Neuronal stem cell (in vitro differentiated cells): ENCODE measurements at regions not wholly inside any gene's neighbourhood (a gene's known extent, or its start where the extent isn't known, plus 50 kb on each side); places are given as distances from the start of the nearest gene placed in this dataset.
"Not testable (repeated sequence)": the region's sequence is repeated elsewhere in the genome, so short reads cannot be mapped to it uniquely, and the experiment has no call there.

Experiments
- DNase-seq: peaks from one replicate; pipeline ENCODE4 v3.0.0-alpha.2; 2013; ENCODE audit warnings: low spot score
- H2AFZ ChIP-seq: one replicate; pipeline ENCODE4 v1.6.1; 2013; ENCODE audit warnings: mild to moderate bottlenecking, low read length, inconsistent platforms
- H2AK5ac ChIP-seq: 2 replicates; pipeline ENCODE4 v1.6.1; 2013; ENCODE audit warnings: low read depth, mild to moderate bottlenecking, inconsistent platforms, low read length, moderate library complexity, mixed read lengths
- H2BK120ac ChIP-seq: 2 replicates; pipeline ENCODE4 v1.6.1; 2013; ENCODE audit warnings: low read depth, mild to moderate bottlenecking, inconsistent platforms, low read length, moderate library complexity, mixed read lengths
- H2BK12ac ChIP-seq: one replicate; pipeline ENCODE4 v1.6.1; 2013; ENCODE audit warnings: low read length, inconsistent platforms
- H2BK15ac ChIP-seq: 2 replicates; pipeline ENCODE4 v1.6.1; 2013; ENCODE audit warnings: mild to moderate bottlenecking, low read length, inconsistent platforms, mixed read lengths
- H2BK5ac ChIP-seq: one replicate; pipeline ENCODE4 v1.6.1; 2013; ENCODE audit warnings: inconsistent platforms, mild to moderate bottlenecking, low read length, moderate library complexity
- H3K14ac ChIP-seq: one replicate; pipeline ENCODE4 v1.6.1; 2013; ENCODE audit warnings: low read length, inconsistent platforms
- H3K18ac ChIP-seq: 2 replicates; pipeline ENCODE4 v1.6.1; 2013; ENCODE audit warnings: low read length, inconsistent platforms
- H3K23ac ChIP-seq: 2 replicates; pipeline ENCODE4 v1.6.1; 2013; ENCODE audit warnings: low read depth, mild to moderate bottlenecking, mixed read lengths, low read length, inconsistent platforms; ENCODE audit not compliant: poor library complexity
- H3K27ac ChIP-seq: replicated peaks from 3 replicates; pipeline ENCODE4 v1.5.1; 2013; ENCODE audit warnings: low read length, inconsistent platforms
- H3K27me3 ChIP-seq, 3 experiments: 2 replicates each; pipeline ENCODE4 v1.6.1; 2013; ENCODE audit warnings: low read length in 3 of 3, mild to moderate bottlenecking in 2 of 3, inconsistent platforms in 1 of 3, low read depth in 1 of 3, mixed read lengths in 1 of 3, moderate library complexity in 1 of 3; ENCODE audit not compliant: control insufficient read depth in 3 of 3, insufficient read depth in 3 of 3
- H3K36me3 ChIP-seq, 2 donors: replicated peaks in 1 of 2; 2 replicates each; pipeline ENCODE4 v1.6.1; 2013; ENCODE audit warnings: low read length in 2 of 2; ENCODE audit not compliant: control insufficient read depth in 2 of 2, insufficient read depth in 2 of 2
- H3K4ac ChIP-seq: 2 replicates; pipeline ENCODE4 v1.6.1; 2013; ENCODE audit warnings: inconsistent platforms, mild to moderate bottlenecking, low read length, moderate library complexity
- H3K4me1 ChIP-seq, 2 donors: 1 replicate in 1 of 2; 2 replicates in 1 of 2; pipeline ENCODE4 v1.6.1; 2013; ENCODE audit warnings: low read length in 2 of 2, low read depth in 1 of 2; ENCODE audit not compliant: control insufficient read depth in 2 of 2, insufficient read depth in 1 of 2
- H3K4me2 ChIP-seq: one replicate; pipeline ENCODE4 v1.6.1; 2013; ENCODE audit warnings: mild to moderate bottlenecking, low read length, inconsistent platforms; ENCODE audit not compliant: insufficient read depth, poor library complexity, severe bottlenecking
- H3K4me3 ChIP-seq, 2 donors: 2 replicates each; pipeline ENCODE4 v1.5.1; 2013; ENCODE audit warnings: low read length in 2 of 2, mild to moderate bottlenecking in 2 of 2, inconsistent platforms in 1 of 2, moderate library complexity in 1 of 2
- H3K79me1 ChIP-seq: one replicate; pipeline ENCODE4 v1.6.1; 2013; ENCODE audit warnings: low read depth, mild to moderate bottlenecking, inconsistent platforms, low read length, moderate library complexity
- H3K9ac ChIP-seq: one replicate; pipeline ENCODE4 v1.6.1; 2013; ENCODE audit warnings: mild to moderate bottlenecking, low read depth, low read length, inconsistent platforms; ENCODE audit not compliant: poor library complexity
- H3K9me3 ChIP-seq, 2 donors: replicated peaks in 1 of 2; 2 replicates each; pipeline versions ENCODE3 to v1.6.1; 2013; ENCODE audit warnings: low read length in 2 of 2, mild to moderate bottlenecking in 2 of 2, inconsistent platforms in 1 of 2, low read depth in 1 of 2, mixed read lengths in 1 of 2, moderate library complexity in 1 of 2; ENCODE audit not compliant: control insufficient read depth in 2 of 2, insufficient read depth in 1 of 2
- H4K8ac ChIP-seq: one replicate; pipeline ENCODE4 v1.6.1; 2013; ENCODE audit warnings: low read depth, mild to moderate bottlenecking, inconsistent platforms, low read length, moderate library complexity
- H4K91ac ChIP-seq: one replicate; pipeline ENCODE4 v1.6.1; 2013; ENCODE audit warnings: low read length, low read depth, mild to moderate bottlenecking, inconsistent platforms; ENCODE audit not compliant: poor library complexity
- WGBS, 2 donors: extraction: QIAGEN DNeasy Blood & Tissue Kit; methylation state at CpG; one replicate each; pipeline ENCODE4 v1.1.7; 2013; ENCODE audit warnings: missing lambda C conversion rate in 2 of 2, mixed read lengths in 1 of 2; ENCODE audit not compliant: insufficient read length in 2 of 2, insufficient replicate concordance in 1 of 2; ENCODE audit errors: extremely low coverage in 2 of 2; 5-methylcytosine and 5-hydroxymethylcytosine counted together

DNA sequence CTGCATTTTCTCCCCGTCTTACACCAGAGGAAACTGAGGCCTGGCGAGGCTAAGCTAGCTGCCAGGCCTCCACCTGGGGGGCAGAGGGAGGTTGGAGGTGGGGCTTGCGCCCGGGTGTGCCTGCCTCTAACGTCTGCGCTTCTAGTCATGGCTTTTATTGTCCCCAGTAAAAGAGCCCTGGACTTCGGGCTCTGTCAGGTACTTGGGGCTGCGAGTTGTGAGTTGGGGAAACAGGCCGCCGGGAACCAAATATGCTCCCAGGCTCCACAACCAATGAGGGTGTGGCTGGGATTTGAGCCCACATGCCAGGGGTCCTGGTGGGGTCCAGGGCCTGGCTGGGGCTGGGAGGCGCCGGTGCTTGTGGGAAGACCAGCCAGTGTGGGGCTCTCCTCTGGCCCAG lies 57.4 kb upstream of the NOTCH1 start:
- Histone ChIP-seq H3K4me2 (no peak overlapping the region), H3K4me1 (peaks cover 28 to 54% of the 10 kb centered on the region in 2 donors), H2BK15ac (peak overlapping the region; percentile 96), H3K4me3 (no peak overlapping the region), H2BK12ac (peak overlapping the region; percentile 24), H2AK5ac (peak overlapping the region; percentile 53), H2BK120ac (peak overlapping the region; percentile 42), H3K4ac (no peak overlapping the region), H4K8ac (no peak overlapping the region), H3K23ac (no peak overlapping the region), H2BK5ac (peak overlapping the region; percentile 78), H3K14ac (peak overlapping the region; percentile 17), H3K27me3 (no peaks in the 10 kb centered on the region), H3K79me1 (no peaks in the 10 kb centered on the region), H4K91ac (no peak overlapping the region), H3K36me3 (no peaks in the 10 kb centered on the region), H3K27ac (no peak overlapping the region), H2AFZ (no peak overlapping the region), H3K9me3 (peaks cover 0 to 2% of the 10 kb centered on the region in 2 donors), H3K18ac (peak overlapping the region; percentile 3), H3K9ac (no peak overlapping the region)
- no CpG with 5 or more reads among the region's 12 CpGs for WGBS, 2 donors
- no peak for DNase-seq

- Histone ChIP-seq H3K9me3 (peaks cover 0 to 2% of the 10 kb centered on the region in 2 donors), H2BK15ac (no peak overlapping the region), H3K27ac (no peak overlapping the region), H2AK5ac (peak overlapping the region; percentile 68), H3K14ac (no peak overlapping the region), H3K36me3 (no peaks in the 10 kb centered on the region), H4K8ac (no peak overlapping the region), H2BK120ac (peak overlapping the region; percentile 36), H3K18ac (peak overlapping the region; percentile 84), H3K4me3 (no peak overlapping the region), H3K79me1 (no peaks in the 10 kb centered on the region), H2AFZ (peak overlapping the region; percentile 35), H3K27me3 (no peaks in the 10 kb centered on the region), H3K9ac (no peak overlapping the region), H3K4ac (no peak overlapping the region), H2BK5ac (peak overlapping the region; percentile 77), H3K4me2 (no peak overlapping the region), H2BK12ac (peak overlapping the region; percentile 24), H4K91ac (no peak overlapping the region), H3K23ac (no peak overlapping the region), H3K4me1 (peaks cover 26 to 62% of the 10 kb centered on the region in 2 donors)
- DNase-seq, result no peak
- no CpG with 5 or more reads among the region's 28 CpGs for WGBS, 2 donors
These were observed 56.5 kb upstream of the NOTCH1 start for GRCh38 chr9:136602193-136602885.

GRCh38 chr9:136601250-136601973 lies 55.6 kb upstream of the NOTCH1 start:
- Histone ChIP-seq H3K4me1 (peaks cover 31 to 66% of the 10 kb centered on the region in 2 donors), H2AK5ac (peak overlapping the region; percentile 68), H2BK12ac (peak overlapping the region; percentile 100), H2BK5ac (peak overlapping the region; percentile 77), H2BK120ac (peak overlapping the region; percentile 36), H4K91ac (peak overlapping the region; percentile 6), H3K14ac (peak overlapping the region; percentile 94), H3K18ac (peak overlapping the region; percentile 94), H3K9ac (peak overlapping the region; percentile 74), H2BK15ac (peak overlapping the region; percentile 91), H3K23ac (peak overlapping the region; percentile 75), H3K4ac (peak overlapping the region; percentile 95)
- no CpG with 5 or more reads among the region's 31 CpGs for WGBS, 2 donors
- H3K36me3 ChIP-seq, H3K9me3 ChIP-seq, H3K79me1 ChIP-seq, H3K27me3 ChIP-seq, H3K4me3 ChIP-seq, H3K27ac ChIP-seq, DNase-seq, H4K8ac ChIP-seq, H3K4me2 ChIP-seq, H2AFZ ChIP-seq: not testable (repeated sequence)
